GM21786 (cell line): ENCODE measurements at regions not wholly inside any gene's neighbourhood (a gene's known extent, or its start where the extent isn't known, plus 50 kb on each side); places are given as distances from the start of the nearest gene placed in this dataset.
"Not testable (repeated sequence)": the region's sequence is repeated elsewhere in the genome, so short reads cannot be mapped to it uniquely, and the experiment has no call there.

Experiments used
- ATAC-seq: cut with Tn5 transposase; IDR thresholded peaks from one replicate; pipeline ENCODE4 v1.9.1; 2021; ENCODE audit not compliant: unreplicated experiment

DNA sequence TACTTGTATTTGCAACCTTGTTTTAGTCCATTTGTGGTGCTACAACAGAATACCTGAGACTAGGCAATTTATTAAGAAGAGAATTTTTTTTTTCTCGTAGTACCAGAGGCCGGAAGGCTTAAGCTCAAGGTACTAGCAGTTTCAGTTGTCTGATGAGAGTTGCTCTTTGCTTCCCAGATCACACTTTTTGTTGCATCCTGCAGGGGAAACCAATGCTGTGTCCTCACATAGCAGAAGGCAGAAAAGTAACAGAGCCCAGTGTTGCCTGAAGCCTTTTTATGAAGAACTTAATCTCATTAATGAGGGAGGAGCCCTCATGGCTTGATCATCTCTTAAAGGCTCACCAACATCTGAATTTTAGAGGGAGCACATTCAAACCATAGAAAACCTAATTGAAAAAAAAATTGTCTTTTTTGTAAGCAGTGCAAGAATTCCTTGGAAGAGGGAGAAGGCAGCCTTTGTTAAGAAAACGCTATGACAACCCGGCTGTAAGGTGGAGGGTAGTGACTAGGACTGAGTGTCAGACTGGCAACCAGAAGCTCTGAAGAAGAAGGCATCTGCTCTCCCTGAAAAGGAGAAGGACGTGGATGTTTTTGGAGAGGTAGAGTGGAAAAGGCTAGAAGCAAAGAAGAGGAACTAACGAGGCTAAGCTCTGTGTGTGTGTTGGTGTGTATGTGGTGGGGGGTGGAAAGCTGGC lies 1245.3 kb downstream of the ROBO2 start:
- ATAC-seq, result no peak

DNA sequence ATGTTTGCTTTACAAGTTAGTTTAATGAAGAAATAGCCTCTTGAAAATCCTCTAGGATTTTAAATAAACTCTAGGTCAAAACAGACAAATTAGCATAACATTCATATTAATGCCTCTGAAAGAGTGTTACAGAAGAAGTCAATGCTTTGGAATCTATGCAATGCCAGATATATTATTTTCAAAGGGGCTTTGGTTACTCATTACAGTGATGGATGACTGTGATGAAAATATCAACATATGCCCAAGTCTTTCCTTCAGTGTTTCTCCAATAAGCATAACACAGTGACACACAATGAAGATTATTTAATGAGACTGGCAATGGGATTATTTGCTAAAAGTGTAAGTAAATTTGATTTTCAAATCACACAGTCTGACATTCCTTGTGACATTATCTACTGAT lies 1247.2 kb downstream of the ROBO2 start:
- ATAC-seq, result no peak

- no peak for ATAC-seq
These were observed 1253.4 kb downstream of the ROBO2 start for GRCh38 chr3:78293284-78293683.

GRCh38 chr3:78304115-78304514 lies 1264.2 kb downstream of the ROBO2 start:
- no peak for ATAC-seq

- no peak for ATAC-seq
These were observed 1273.0 kb downstream of the ROBO2 start for GRCh38 chr3:78312851-78313250.

- ATAC-seq, result no peak
These were observed 1273.4 kb downstream of the ROBO2 start for GRCh38 chr3:78313332-78313731.

DNA sequence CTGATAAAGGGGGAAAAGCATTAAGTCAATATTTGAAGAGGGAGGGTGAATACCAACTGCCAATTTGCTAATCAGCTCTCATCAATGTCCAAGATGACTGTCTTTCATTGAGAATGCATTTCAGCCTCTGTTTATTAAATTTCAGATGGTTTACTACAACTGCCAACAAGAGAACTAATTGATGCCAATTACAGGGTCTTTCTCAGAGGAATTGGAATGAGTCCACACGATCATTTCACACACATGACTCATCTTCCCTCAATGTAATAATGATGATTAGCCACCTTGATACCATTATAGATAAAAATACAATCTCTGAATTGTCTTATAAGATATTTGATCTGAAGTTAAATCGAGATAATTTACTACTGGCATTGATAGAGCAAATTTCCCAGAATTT lies 1274.4 kb downstream of the ROBO2 start:
- no peak for ATAC-seq

GRCh38 chr3:78317774-78318173 lies 1277.9 kb downstream of the ROBO2 start:
- ATAC-seq, result no peak

DNA sequence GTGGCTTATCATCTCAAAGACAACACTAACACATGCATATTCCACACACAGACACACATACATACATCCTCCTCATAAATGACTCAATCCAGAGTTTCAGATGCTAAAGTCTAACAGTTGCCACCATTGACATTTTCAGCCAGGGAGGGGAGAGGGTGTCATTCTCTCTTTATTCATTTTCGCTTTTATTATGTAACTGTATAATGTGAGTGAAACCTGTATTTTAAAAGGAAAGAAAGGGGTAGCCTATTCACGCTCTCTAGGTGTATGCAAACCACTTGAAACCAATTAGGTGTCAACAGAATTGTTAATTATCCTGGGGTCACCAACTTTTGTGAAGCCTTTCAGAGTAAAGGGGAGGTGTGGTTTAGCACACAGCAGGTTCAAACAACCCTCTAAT lies 1282.9 kb downstream of the ROBO2 start:
- no peak for ATAC-seq

DNA sequence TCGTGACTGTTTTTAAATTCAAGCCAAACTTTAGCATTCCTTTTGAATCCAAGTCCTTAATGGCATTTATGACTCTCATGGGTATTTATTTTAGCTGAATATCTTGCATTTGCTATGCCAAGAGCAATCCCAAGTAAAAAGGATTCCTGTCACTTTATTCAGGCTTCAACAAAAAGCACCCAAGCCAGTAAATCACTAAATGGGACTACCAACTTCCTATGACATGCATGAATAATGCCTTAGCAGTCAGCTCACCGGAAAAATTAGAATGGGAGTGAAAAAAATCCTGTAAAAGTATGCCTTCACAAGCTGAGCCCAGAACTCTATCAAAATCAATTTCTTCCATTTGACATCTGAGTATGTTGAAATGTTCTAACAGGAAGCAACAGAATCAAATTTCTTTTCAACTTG lies 1297.9 kb downstream of the ROBO2 start:
- no peak for ATAC-seq

DNA sequence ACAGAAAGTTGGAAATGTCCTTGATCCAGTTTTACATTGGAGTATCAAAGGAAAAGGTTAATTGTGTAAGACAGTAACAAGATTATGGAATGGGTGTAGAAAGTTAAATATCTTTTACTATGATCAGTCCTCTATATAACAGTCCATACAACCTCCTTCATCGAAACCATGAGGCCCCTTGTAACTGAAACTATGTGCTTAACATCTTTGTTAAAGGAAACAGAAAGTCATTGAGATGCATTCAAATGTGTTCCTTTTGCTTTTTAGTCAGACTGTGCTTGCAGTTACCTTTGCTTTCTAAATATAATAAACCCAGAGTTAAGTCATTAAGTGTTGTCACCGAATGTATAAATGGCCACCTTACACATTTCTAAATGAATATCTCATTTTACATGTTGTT lies 1298.5 kb downstream of the ROBO2 start:
- ATAC-seq, result peak; percentile 93

DNA sequence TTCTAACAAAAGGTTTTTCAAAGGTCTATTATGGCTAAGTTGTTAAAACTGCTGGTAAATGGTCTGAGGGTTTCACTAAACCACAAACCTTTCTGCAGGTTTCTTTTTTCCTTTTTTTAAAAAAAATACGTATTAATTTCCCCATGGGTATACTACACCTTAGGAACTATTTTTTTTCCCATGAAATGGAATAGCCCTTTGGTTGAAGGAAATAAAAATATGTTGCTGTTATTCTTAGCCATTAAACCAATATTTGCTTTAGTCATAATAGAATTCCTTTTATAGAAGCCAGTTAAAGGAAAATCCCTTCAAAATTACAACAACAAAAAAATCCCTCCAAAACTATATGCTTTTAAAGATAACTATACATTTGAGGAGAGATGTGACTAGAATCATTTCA lies 1303.3 kb downstream of the ROBO2 start:
- ATAC-seq, result no peak

- not testable (repeated sequence) for ATAC-seq
These were observed 1304.4 kb downstream of the ROBO2 start for GRCh38 chr3:78344267-78344666.

DNA sequence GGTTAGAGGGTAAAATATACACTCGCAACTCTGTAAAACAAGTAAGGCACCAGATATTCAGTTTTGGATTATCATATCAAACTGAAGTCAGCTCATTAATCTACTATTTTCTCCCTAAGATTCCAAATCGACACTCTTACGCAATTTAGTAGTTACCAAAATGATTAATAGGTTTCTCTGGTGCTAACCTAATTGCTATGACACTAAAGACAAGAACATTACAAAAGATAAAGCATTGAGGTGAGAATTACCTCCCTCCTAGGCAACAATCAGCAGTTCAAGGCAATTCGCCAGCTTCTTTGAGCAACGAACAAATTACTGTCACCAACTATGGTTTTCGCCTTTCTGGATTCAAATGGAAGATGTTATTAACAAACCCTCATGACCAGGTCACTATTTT lies 1305.0 kb downstream of the ROBO2 start:
- no peak for ATAC-seq

DNA sequence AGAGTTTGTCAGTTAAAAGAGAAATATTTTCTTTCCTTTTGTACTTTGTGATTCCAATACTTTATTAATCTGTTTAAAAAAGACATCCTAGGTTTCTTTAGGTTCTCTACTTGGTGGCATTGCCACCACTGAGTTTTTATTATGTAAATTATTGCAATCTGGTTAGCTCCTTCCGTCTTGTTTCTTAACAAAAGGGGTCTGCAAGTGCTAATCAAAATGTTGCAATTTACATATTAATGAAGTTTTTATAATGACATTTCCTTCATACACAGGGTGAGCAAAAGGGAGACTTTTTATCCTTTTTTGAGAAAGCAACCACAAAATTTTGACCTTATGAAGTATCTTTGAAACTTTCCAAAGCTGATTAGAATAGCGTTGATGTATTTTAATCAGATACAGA lies 1307.3 kb downstream of the ROBO2 start:
- no peak for ATAC-seq

DNA sequence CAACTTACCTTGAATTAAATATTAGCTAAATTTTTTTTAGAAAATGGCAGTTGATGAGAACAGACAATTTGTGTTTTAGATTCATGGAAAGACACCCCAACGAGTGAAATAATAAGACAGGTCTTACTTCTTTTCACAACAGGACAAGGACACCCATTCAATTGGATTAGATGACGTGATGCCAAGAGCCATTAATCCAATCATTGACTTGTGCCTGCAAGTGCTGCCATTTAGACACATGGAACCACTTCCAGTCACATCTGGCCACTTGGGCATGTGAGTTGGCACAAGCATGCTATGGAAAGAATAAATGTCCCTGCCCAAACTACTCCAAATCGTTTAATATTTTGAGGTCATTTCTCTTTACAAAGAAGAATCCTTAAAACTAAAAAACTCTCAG lies 1308.8 kb downstream of the ROBO2 start:
- no peak for ATAC-seq

DNA sequence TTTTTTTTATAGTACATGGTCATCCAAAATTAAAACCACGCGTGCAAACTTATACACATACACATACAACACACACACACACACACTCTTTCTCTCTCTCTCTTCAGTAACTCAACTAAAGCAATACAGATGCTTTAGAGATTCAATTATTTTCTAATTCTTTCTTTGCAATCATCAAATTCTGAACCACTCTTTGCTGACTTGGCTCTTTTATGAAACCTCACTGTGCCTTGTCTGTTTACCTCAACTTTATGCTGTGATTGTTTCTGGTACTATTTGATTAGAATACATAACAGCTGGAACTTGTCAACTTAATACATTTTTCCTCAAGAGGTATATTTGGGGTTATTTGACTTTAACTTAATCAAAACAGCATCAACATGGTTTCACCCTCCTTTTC lies 1309.7 kb downstream of the ROBO2 start:
- no peak for ATAC-seq

DNA sequence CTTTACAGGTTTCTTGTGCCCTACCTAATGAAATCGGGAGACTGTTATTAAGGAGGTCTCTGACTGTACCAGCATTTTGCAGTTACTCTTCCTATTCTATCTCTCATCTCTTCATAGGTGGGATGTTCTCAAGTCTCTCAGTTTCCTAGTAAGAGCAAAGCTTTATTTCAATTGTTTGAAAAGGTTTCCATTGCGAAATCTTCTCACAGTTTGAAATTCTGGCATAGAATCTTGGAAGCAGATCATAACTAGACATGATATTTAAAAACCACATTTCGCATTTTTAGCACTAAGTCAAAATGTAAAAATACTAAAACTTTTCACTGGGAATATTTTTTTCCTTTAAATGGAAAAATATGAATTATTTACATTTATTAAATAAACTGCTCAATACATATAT lies 1311.4 kb downstream of the ROBO2 start:
- ATAC-seq, result no peak

- ATAC-seq, result no peak
These were observed 1313.3 kb downstream of the ROBO2 start for GRCh38 chr3:78353231-78353630.

GRCh38 chr3:78360849-78361248 lies 1321.0 kb downstream of the ROBO2 start:
- ATAC-seq, result no peak

DNA sequence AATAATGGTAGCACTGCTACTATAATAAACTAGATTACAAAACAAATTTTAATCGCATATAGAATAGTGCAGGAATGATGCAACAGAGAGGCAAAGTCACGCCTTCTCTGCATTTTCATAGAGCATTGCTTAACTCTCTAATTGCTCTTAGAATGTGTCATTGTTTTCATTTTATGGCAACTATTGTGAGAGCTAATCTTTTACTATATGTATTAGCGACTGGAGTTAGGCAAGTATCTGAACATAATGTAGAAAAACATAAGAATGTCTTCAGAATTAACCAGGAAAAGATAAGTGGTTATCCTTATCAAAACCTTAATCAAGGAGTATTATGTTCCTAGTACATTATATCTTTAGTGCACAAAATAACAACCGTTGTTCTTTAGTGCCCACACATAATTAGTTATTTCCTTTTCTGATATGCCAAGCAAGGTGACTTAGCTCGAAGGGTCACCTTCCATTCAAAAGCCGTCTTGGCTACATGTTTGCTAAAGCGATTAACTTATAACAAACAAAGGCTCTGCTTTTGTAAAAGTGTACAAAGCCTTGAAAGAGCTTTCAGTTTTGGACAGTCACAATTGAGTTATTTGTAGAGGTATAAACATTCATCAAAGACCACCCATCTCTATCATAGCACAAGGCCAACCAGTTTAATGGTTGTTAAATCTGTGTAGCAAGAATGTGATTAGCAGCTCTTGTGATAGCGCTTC lies 1328.9 kb downstream of the ROBO2 start:
- no peak for ATAC-seq

DNA sequence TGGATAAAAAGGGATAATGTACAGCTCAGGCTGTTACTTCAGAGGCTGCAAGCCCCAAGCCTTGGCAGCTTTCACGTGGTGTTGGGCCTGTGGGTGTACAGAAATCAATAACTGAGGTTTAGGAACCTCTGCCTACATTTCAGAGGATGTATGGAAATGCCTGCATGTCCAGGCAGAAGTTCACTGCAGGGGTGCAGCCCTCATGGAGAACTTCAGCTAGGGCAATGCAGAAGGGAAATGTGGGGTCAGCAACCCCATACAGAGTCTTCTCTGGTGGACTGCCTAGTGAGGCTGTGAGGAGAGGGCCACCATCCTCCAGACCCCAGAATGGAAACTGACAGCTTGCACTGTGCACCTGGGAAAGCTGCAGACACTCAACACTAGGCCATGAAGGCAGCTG lies 1350.3 kb downstream of the ROBO2 start:
- no peak for ATAC-seq

GRCh38 chr3:78398401-78398800 lies 1358.5 kb downstream of the ROBO2 start:
- no peak for ATAC-seq
